ENCODE measurements at regions not wholly inside any gene's neighbourhood (a gene's known extent, or its start where the extent isn't known, plus 50 kb on each side); places are given as distances from the start of the nearest gene placed in this dataset.

GRCh38 chr18:30859036-30859435 lies 183.5 kb downstream of the DSC3 start:
- TF ChIP-seq EZH2 (IDR thresholded peaks at IDR 0.05; ENCODE audit: borderline replicate concordance, insufficient read depth, low read depth, low read length, poor library complexity, severe bottlenecking): no peak
- TF ChIP-seq CTCF (IDR thresholded peaks at IDR 0.05): no peak

Data from B cell (primary cell).